ENCODE measurements at regions not wholly inside any gene's neighbourhood (a gene's known extent, or its start where the extent isn't known, plus 50 kb on each side); places are given as distances from the start of the nearest gene placed in this dataset. TPM values are rescaled to one million over a fixed set of nuclear protein-coding genes. Genes with fewer than 3 reads are reported as not detected.

DNA sequence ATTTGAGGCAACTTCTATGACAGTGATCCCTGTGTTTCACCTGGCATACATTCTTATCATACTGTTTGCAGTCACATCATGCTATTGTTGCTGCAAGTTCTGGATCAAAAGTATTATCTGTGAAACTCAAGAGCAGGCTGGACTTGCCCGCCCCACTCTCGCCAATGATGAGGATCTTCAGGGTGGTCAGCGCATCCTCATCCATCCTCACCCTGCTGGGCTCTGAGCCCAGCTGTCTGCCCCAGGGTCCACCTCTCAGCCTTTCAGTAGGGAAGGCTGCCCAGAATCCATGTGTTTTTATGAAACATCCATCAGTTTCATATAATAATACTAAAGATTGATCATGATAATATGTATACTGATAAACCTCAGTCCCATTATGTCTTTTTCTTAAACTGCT, 55.4 kb upstream of the KIF5B start:
- H3K27me3 ChIP-seq (ENCODE audit: control insufficient read depth, insufficient read depth, low read length), result peaks cover 8% of the 10 kb centered on the region
- no peak overlapping the region for H3K9ac ChIP-seq (ENCODE audit: low read depth, low read length)
- no peaks in the 10 kb centered on the region for H3K36me3 ChIP-seq (ENCODE audit: insufficient read depth, low read length)
- no peak overlapping the region for H3K4me2 ChIP-seq (ENCODE audit: low read length)
- peaks cover 3% of the 10 kb centered on the region for H3K9me3 ChIP-seq (replicated peaks; ENCODE audit: low read length)
- H3K4me3 ChIP-seq (ENCODE audit: low read length), result no peak overlapping the region
- peaks cover 10% of the 10 kb centered on the region for H3K4me1 ChIP-seq (ENCODE audit: control insufficient read depth, insufficient read depth, low read length)

DNA sequence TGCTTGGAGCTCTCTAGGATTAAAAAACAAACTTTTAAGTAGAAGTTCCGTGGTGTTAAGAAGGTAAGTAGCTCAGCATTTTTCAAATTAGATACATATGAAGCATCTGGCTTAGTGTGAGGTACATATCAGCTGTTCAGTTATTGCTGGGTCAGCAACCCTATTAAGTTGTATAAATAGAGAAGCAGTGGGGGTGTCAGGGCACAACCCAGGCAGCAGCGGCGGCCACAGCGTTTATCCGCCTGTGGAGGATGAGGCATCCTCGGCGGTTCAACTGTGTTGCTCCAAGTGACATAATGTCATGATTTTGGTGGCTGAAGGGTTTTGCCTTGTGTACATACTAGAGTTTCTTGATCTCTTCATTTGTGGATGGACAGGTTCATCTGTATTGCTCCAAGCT, 54.6 kb upstream of the KIF5B start:
- Histone ChIP-seq H3K4me1 (ENCODE audit: control insufficient read depth, insufficient read depth, low read length) (peaks cover 10% of the 10 kb centered on the region), H3K27me3 (ENCODE audit: control insufficient read depth, insufficient read depth, low read length) (peaks cover 2% of the 10 kb centered on the region), H3K9me3 (replicated peaks; ENCODE audit: low read length) (peaks cover 1% of the 10 kb centered on the region), H3K36me3 (ENCODE audit: insufficient read depth, low read length) (no peaks in the 10 kb centered on the region), H3K4me2 (ENCODE audit: low read length) (no peak overlapping the region), H3K9ac (ENCODE audit: low read depth, low read length) (no peak overlapping the region), H3K4me3 (ENCODE audit: low read length) (no peak overlapping the region)

DNA sequence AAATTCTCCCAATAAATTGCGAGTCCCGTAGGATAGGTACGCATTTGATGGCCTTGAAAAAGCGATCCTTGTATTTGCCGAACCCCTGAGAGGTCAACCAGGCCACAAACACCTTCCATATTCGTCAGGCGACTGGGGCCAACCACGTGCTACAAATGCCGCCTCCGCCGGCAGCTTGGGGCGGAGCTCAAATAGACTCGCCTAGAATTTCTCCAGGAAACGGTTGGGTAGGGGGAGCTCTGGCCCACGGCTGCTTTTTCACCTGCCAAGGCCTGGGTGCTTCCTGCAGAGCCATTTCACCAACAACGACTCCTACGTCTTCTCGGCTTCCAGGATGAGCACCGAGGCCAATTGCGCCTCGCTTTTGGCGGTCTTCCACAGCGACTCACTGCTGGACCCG, 53.4 kb upstream of the KIF5B start:
- Histone ChIP-seq H3K9me3 (replicated peaks; ENCODE audit: low read length) (no peaks in the 10 kb centered on the region), H3K9ac (ENCODE audit: low read depth, low read length) (no peak overlapping the region), H3K36me3 (ENCODE audit: insufficient read depth, low read length) (no peaks in the 10 kb centered on the region), H3K4me3 (ENCODE audit: low read length) (no peak overlapping the region), H3K27me3 (ENCODE audit: control insufficient read depth, insufficient read depth, low read length) (no peaks in the 10 kb centered on the region), H3K4me2 (ENCODE audit: low read length) (no peak overlapping the region), H3K4me1 (ENCODE audit: control insufficient read depth, insufficient read depth, low read length) (peaks cover 10% of the 10 kb centered on the region)

Small RNA genes in the stretch of these regions (small RNA-seq; reads per million reads assigned to genes)
- gene AL161932.1 (not detected), gene RNU7-22P (not detected)

Data from skeletal muscle satellite cell (primary cell).